ENCODE measurements at regions not wholly inside any gene's neighbourhood (a gene's known extent, or its start where the extent isn't known, plus 50 kb on each side); places are given as distances from the start of the nearest gene placed in this dataset.
"Not testable (repeated sequence)": the region's sequence is repeated elsewhere in the genome, so short reads cannot be mapped to it uniquely, and the experiment has no call there.

GRCh38 chr18:40283560-40283959, 1671.5 kb upstream of the PIK3C3 start:
- DNase-seq (ENCODE audit: unreplicated experiment): no peak
- Mint-ChIP-seq H3K4me3 (ENCODE audit: unreplicated experiment) (no peak overlapping the region), H3K9me3 (ENCODE audit: unreplicated experiment) (peaks cover 23% of the 10 kb centered on the region), H3K27me3 (ENCODE audit: insufficient read depth, unreplicated experiment) (no peaks in the 10 kb centered on the region), H3K27ac (ENCODE audit: low read depth, unreplicated experiment) (no peak overlapping the region), H3K4me1 (ENCODE audit: insufficient read depth, unreplicated experiment) (no peaks in the 10 kb centered on the region), H3K36me3 (ENCODE audit: insufficient read depth, unreplicated experiment) (no peaks in the 10 kb centered on the region)
- ChIA-PET CTCF (interaction anchor here (0.6 to 0.7 kb wide), 2 partner anchors 1667 to 1956 kb away, joined by 4 to 5 read pairs; no protein-coding TSS in a partner anchor), POLR2A (no interaction called here)
- no TSS peak for BruUV-seq (replicated peaks)
- intact Hi-C loops (cut with micrococcal nuclease): no loop called here
- no peak for TF ChIP-seq CTCF (IDR thresholded peaks at IDR 0.05; ENCODE audit: unreplicated experiment)

GRCh38 chr18:40281356-40281755, 1673.7 kb upstream of the PIK3C3 start:
- H3K27ac Mint-ChIP-seq (ENCODE audit: low read depth, unreplicated experiment); H3K4me3 Mint-ChIP-seq (ENCODE audit: unreplicated experiment); H3K4me1 Mint-ChIP-seq (ENCODE audit: insufficient read depth, unreplicated experiment); CTCF ChIA-PET; DNase-seq (ENCODE audit: unreplicated experiment); intact Hi-C loops (cut with micrococcal nuclease); BruUV-seq (replicated peaks); H3K36me3 Mint-ChIP-seq (ENCODE audit: insufficient read depth, unreplicated experiment); POLR2A ChIA-PET; H3K27me3 Mint-ChIP-seq (ENCODE audit: insufficient read depth, unreplicated experiment): not testable (repeated sequence)
- H3K9me3 Mint-ChIP-seq (ENCODE audit: unreplicated experiment): peaks cover 23% of the 10 kb centered on the region

GRCh38 chr18:40274618-40275196, 1680.3 kb upstream of the PIK3C3 start:
- Mint-ChIP-seq H3K4me1 (ENCODE audit: insufficient read depth, unreplicated experiment) (no peaks in the 10 kb centered on the region), H3K27me3 (ENCODE audit: insufficient read depth, unreplicated experiment) (no peaks in the 10 kb centered on the region), H3K4me3 (ENCODE audit: unreplicated experiment) (no peak overlapping the region), H3K9me3 (ENCODE audit: unreplicated experiment) (no peaks in the 10 kb centered on the region), H3K36me3 (ENCODE audit: insufficient read depth, unreplicated experiment) (no peaks in the 10 kb centered on the region), H3K27ac (ENCODE audit: low read depth, unreplicated experiment) (no peak overlapping the region)
- POLR2A ChIA-PET: no interaction called here
- no peak for TF ChIP-seq CTCF (IDR thresholded peaks at IDR 0.05; ENCODE audit: unreplicated experiment)
- no peak for DNase-seq (ENCODE audit: unreplicated experiment)
- BruUV-seq (replicated peaks): no TSS peak
- intact Hi-C loops (cut with micrococcal nuclease): no loop called here
- CTCF ChIA-PET: interaction anchor here (0.6 kb wide), 1 partner anchor 188 kb away, joined by 3 read pairs; no protein-coding TSS in a partner anchor

- CTCF ChIA-PET: no interaction called here
- H3K36me3 Mint-ChIP-seq (ENCODE audit: insufficient read depth, unreplicated experiment): no peaks in the 10 kb centered on the region
- intact Hi-C loops (cut with micrococcal nuclease): no loop called here
These were observed 1682.3 kb upstream of the PIK3C3 start for GRCh38 chr18:40272630-40273231.

More at GRCh38 chr18:40272630-40273231, 1682.3 kb upstream of the PIK3C3 start:
- H3K9me3 Mint-ChIP-seq (ENCODE audit: unreplicated experiment): no peaks in the 10 kb centered on the region
- no peak for TF ChIP-seq CTCF (IDR thresholded peaks at IDR 0.05; ENCODE audit: unreplicated experiment)
- H3K27me3 Mint-ChIP-seq (ENCODE audit: insufficient read depth, unreplicated experiment): no peaks in the 10 kb centered on the region
- POLR2A ChIA-PET: no interaction called here
- no peak overlapping the region for H3K27ac Mint-ChIP-seq (ENCODE audit: low read depth, unreplicated experiment)
- no peaks in the 10 kb centered on the region for H3K4me1 Mint-ChIP-seq (ENCODE audit: insufficient read depth, unreplicated experiment)
- no TSS peak for BruUV-seq (replicated peaks)
- H3K4me3 Mint-ChIP-seq (ENCODE audit: unreplicated experiment): no peak overlapping the region
- DNase-seq (ENCODE audit: unreplicated experiment): no peak

All from MCF 10A (cell line).